ENCODE measurements at regions not wholly inside any gene's neighbourhood (a gene's known extent, or its start where the extent isn't known, plus 50 kb on each side); places are given as distances from the start of the nearest gene placed in this dataset.

- Histone ChIP-seq H2AFZ (ENCODE audit: low read length) (no peak overlapping the region), H3F3A (ENCODE audit: insufficient read depth, low read length) (no peaks in the 10 kb centered on the region), H3K36me3 (replicated peaks; ENCODE audit: insufficient read depth, low read length) (no peaks in the 10 kb centered on the region), H3K4me1 (ENCODE audit: low read length) (0 out of 2 replicates have a peak, but pooled peaks cover 5% of the 10 kb centered on the region), H3K79me2 (ENCODE audit: low read length) (no peaks in the 10 kb centered on the region), H3K4me2 (ENCODE audit: low read depth, low read length) (no peak overlapping the region), H3K9me2 (replicated peaks; ENCODE audit: insufficient read depth, low read length) (no peaks in the 10 kb centered on the region), H3K9me3 (replicated peaks; ENCODE audit: insufficient read depth, low read length) (no peaks in the 10 kb centered on the region), H4K20me1 (ENCODE audit: insufficient read depth, low read length) (no peaks in the 10 kb centered on the region), H3K9ac (ENCODE audit: low read length) (no peak overlapping the region), H3K27ac (ENCODE audit: low read length) (no peak overlapping the region), H3K4me3 (ENCODE audit: low read length) (no peak overlapping the region), H3K27me3 (replicated peaks; ENCODE audit: insufficient read depth, low read length) (no peaks in the 10 kb centered on the region)
- TF ChIP-seq EZH2 (optimal IDR thresholded peaks at IDR 0.05; ENCODE audit: low read depth, low read length): no peak
- TF ChIP-seq, protein P1, sequence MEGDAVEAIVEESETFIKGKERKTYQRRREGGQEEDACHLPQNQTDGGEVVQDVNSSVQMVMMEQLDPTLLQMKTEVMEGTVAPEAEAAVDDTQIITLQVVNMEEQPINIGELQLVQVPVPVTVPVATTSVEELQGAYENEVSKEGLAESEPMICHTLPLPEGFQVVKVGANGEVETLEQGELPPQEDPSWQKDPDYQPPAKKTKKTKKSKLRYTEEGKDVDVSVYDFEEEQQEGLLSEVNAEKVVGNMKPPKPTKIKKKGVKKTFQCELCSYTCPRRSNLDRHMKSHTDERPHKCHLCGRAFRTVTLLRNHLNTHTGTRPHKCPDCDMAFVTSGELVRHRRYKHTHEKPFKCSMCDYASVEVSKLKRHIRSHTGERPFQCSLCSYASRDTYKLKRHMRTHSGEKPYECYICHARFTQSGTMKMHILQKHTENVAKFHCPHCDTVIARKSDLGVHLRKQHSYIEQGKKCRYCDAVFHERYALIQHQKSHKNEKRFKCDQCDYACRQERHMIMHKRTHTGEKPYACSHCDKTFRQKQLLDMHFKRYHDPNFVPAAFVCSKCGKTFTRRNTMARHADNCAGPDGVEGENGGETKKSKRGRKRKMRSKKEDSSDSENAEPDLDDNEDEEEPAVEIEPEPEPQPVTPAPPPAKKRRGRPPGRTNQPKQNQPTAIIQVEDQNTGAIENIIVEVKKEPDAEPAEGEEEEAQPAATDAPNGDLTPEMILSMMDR (IDR thresholded peaks at IDR 0.05; ENCODE audit: low read length): no peak
- peak; percentile 68 for DNase-seq
These were observed 168.9 kb downstream of the TRIML1 start for GRCh38 chr4:188308142-188308541.

DNA sequence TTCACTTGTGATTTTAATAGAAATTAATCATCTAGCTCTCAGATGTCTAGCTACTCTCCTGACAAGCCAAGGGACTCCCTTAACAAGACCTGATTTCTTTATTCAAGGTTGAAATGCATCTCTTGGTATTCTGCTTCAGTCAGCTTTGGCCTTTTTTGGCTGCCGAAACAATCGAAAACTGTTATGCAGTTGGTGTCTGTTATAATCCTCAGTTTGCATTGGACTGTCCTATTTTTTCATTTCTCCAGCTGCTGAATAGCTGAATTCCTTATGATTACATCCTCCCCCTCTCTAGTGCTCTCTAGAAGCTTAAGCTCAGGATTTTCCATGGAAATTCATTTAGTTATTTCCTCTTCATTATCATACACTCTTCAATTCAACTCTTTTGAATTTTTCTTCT, 177.2 kb downstream of the TRIML1 start:
- Histone ChIP-seq H3K36me3 (replicated peaks; ENCODE audit: insufficient read depth, low read length) (no peaks in the 10 kb centered on the region), H4K20me1 (ENCODE audit: insufficient read depth, low read length) (no peaks in the 10 kb centered on the region), H3K4me2 (ENCODE audit: low read depth, low read length) (no peak overlapping the region), H3K27me3 (replicated peaks; ENCODE audit: insufficient read depth, low read length) (no peaks in the 10 kb centered on the region), H3K9me2 (replicated peaks; ENCODE audit: insufficient read depth, low read length) (no peaks in the 10 kb centered on the region), H3K4me3 (ENCODE audit: low read length) (no peak overlapping the region), H3K9me3 (replicated peaks; ENCODE audit: insufficient read depth, low read length) (no peaks in the 10 kb centered on the region), H3F3A (ENCODE audit: insufficient read depth, low read length) (no peaks in the 10 kb centered on the region), H2AFZ (ENCODE audit: low read length) (no peak overlapping the region), H3K4me1 (ENCODE audit: low read length) (no peaks in the 10 kb centered on the region), H3K9ac (ENCODE audit: low read length) (no peak overlapping the region), H3K79me2 (ENCODE audit: low read length) (no peaks in the 10 kb centered on the region), H3K27ac (ENCODE audit: low read length) (no peak overlapping the region)
- no peak for DNase-seq
- TF ChIP-seq EZH2phosphoT487 (IDR thresholded peaks at IDR 0.05; ENCODE audit: low read length) (no peak), EZH2 (optimal IDR thresholded peaks at IDR 0.05; ENCODE audit: low read depth, low read length) (no peak)
- TF ChIP-seq, protein P1 (IDR thresholded peaks at IDR 0.05; ENCODE audit: low read length): no peak

DNA sequence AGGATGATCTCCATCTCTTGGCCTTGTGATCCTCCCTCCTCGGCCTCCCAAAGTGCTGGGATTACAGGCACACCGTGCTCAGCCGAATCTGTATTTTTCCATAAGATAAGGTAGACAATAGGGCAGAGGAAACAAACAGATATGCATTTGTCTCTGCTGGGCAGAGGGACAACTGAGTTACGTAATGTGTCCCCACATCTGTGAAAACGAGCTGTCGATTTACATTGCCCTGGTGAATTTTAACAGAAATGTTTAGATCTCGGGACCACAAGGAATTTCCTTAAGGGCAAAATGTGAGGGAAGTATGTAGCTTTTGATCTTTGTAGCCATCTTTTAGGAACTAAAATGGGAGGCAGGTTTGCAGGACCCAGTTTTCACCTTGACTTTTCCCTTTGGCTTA, 189.7 kb downstream of the TRIML1 start:
- H3K79me2 ChIP-seq (ENCODE audit: low read length): no peaks in the 10 kb centered on the region
- no peak overlapping the region for H2AFZ ChIP-seq (ENCODE audit: low read length)
- H3K9me2 ChIP-seq (replicated peaks; ENCODE audit: insufficient read depth, low read length): no peaks in the 10 kb centered on the region
- H4K20me1 ChIP-seq (ENCODE audit: insufficient read depth, low read length): no peaks in the 10 kb centered on the region
- no peak overlapping the region for H3K4me3 ChIP-seq (ENCODE audit: low read length)
- H3K27ac ChIP-seq (ENCODE audit: low read length): no peak overlapping the region
- no peaks in the 10 kb centered on the region for H3F3A ChIP-seq (ENCODE audit: insufficient read depth, low read length)
- H3K9me3 ChIP-seq (replicated peaks; ENCODE audit: insufficient read depth, low read length): no peaks in the 10 kb centered on the region
- DNase-seq: no peak
- no peaks in the 10 kb centered on the region for H3K27me3 ChIP-seq (replicated peaks; ENCODE audit: insufficient read depth, low read length)
- no peaks in the 10 kb centered on the region for H3K4me1 ChIP-seq (ENCODE audit: low read length)
- TF ChIP-seq EZH2phosphoT487 (IDR thresholded peaks at IDR 0.05; ENCODE audit: low read length): no peak
- TF ChIP-seq, protein P1 (IDR thresholded peaks at IDR 0.05; ENCODE audit: low read length): no peak
- H3K9ac ChIP-seq (ENCODE audit: low read length): no peak overlapping the region
- H3K4me2 ChIP-seq (ENCODE audit: low read depth, low read length): no peak overlapping the region
- no peaks in the 10 kb centered on the region for H3K36me3 ChIP-seq (replicated peaks; ENCODE audit: insufficient read depth, low read length)
